Right renal cortex interstitium (tissue), 3 donors: ENCODE measurements at regions not wholly inside any gene's neighbourhood (a gene's known extent, or its start where the extent isn't known, plus 50 kb on each side); places are given as distances from the start of the nearest gene placed in this dataset.

Source experiments
- DNase-seq, 3 donors: peaks; one replicate each; pipeline ENCODE4 v3.0.0-alpha.2; 2013; ENCODE audit warnings: low read depth in 3 of 3, low spot score in 2 of 3

DNA sequence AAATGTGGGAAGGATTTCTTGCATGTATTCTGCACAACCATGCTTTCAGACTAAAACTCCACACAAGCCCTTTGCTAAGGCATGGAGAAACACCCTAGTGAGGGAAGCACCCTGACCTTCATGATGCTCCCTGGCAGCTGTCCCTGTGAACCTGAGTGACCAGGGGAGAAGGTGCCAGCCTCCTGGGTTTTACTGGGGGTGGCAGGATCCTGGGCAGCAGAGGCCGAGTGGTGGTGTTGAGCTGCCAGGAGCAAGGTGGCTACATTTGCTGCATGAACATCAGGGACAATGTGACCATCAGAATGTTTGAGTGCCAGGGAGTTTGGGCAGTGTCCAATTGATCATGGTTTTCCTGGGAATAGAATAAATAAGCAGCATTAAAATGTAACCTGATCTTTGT is 437.9 kb downstream of the TCERG1L start:
- DNase-seq: no peak

- DNase-seq: no peak
Observed at GRCh38 chr10:130875116-130875515, 436.4 kb downstream of the TCERG1L start.

DNA sequence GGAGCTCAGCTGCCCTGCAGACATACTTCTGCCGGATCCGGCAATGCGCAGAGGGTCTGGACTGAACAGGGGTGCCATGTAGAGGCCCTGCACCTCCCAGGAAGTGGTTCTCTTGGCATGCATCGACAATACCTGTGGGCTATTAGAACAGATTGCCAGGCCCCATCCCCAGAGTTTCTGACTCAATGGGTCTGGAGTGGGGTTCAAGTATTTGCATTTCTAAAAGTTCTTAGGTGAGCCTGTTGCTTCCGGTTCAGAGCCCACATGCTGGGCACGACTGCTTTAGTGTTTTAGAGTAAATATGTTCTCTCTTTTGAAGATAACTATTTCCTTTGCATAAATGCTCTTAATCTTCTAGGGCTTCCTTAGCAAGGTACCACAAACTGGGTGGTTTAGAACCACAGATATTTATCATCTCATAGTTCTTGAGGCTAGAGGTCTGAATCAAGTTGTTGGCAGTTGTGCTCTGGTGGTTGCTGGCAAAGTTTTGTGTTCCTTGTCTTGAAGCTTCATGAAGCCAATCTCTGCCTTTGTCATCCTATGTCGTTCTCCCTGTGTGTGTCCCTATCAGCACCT is 435.5 kb downstream of the TCERG1L start:
- DNase-seq: no peak

GRCh38 chr10:130877126-130877525 is 434.4 kb downstream of the TCERG1L start:
- no peak for DNase-seq

- no peak for DNase-seq
Observed at GRCh38 chr10:130878131-130878530, 433.4 kb downstream of the TCERG1L start.

- no peak for DNase-seq
Observed at GRCh38 chr10:130882906-130883305, 428.6 kb downstream of the TCERG1L start.

DNA sequence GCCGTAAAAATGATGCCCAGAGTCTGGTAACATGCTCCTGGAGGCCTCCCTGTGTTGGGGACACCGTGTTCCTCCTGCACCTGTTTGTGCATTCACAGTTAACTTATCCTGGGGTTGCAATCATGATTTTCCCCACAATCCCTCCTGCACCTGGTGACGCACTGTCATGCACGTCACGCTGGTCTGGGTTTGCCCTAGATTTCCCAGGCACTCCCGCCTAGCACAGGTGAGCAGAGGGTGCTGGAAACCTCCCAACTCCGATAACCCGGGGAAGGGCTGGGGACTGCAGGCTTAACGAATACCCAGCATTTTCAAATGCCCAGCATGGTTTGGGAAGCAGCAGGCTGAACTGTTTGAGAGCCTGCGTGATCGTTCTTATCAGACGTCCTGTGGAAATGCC is 427.1 kb downstream of the TCERG1L start:
- no peak for DNase-seq

DNA sequence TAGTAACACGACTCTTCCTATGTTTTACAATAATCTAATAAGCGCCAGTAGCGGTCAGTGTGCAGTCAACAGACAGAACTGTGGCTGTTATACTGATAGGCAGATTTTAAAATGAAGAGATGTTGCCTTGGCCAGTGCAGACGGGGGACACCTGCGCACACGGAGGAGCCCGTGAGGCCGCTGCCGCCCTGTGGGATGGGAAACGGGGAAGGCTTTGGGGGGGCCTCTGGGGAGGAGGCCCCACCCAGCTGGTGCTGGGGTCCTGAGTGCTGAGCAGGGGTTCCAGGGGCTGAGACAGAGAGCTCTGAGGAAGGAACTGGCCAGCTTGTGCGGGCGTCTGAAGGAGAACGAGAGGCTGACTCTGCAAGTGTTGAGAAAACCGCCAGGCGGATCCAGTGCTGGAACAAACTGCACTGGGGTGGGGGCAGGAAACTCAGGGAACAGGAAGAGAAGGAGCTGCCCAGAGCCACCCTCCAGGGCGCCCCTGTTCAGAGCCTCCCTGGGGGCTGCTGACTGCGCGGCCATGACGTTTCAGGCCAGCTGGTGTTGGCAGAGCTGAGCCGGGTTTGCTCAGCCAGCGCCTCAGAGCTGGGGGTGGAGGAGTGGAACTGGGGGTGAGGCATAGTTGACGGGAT is 426.4 kb downstream of the TCERG1L start:
- DNase-seq: no peak

GRCh38 chr10:130887170-130887569 is 424.4 kb downstream of the TCERG1L start:
- DNase-seq: no peak

- no peak for DNase-seq
Observed at GRCh38 chr10:130888493-130888892, 423.0 kb downstream of the TCERG1L start.

DNA sequence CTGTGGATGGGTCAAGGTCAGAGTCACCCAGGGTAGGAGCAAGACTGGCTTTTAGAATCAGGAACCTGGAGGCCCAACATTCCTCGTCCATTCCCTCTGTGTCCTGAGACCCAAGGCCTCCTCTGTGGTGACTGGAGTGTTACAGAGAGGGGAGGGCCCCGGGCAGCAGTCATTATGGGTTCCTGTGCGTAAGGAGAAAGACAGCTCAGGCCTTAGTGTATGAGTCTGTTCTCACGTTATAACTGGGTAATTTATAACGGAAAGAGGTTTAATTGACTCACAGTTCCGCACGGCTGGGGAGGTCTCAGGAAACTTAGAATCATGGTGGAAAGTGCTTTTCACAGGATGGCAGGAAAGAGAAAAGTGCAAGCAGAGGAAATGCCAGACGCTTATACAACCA is 422.3 kb downstream of the TCERG1L start:
- no peak for DNase-seq

- DNase-seq: no peak
Observed at GRCh38 chr10:130889780-130890179, 421.7 kb downstream of the TCERG1L start.

GRCh38 chr10:130891066-130891465 is 420.5 kb downstream of the TCERG1L start:
- DNase-seq: no peak

GRCh38 chr10:130894471-130894870 is 417.1 kb downstream of the TCERG1L start:
- no peak for DNase-seq

- no peak for DNase-seq
Observed at GRCh38 chr10:130895161-130895560, 416.4 kb downstream of the TCERG1L start.

DNA sequence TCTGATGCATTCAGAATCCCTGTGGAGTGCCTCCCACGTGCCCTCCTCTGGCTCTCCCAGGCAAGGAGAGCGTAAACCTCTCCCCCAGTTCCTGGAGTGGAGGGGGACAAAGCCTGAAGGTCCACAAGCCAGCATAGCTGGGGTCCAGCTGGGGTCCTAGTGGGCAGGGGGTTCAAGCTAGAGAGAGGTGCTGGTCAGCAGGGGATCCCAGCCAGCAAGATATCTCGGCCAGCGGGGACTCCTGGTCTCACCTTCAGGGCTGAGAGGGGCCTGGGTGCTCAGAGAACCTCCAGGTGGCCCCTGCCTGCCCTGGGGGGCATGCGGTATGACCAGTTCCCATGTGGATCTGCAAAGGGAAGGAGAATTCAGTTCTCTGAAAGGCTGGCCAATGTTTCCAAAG is 413.7 kb downstream of the TCERG1L start:
- no peak for DNase-seq

DNA sequence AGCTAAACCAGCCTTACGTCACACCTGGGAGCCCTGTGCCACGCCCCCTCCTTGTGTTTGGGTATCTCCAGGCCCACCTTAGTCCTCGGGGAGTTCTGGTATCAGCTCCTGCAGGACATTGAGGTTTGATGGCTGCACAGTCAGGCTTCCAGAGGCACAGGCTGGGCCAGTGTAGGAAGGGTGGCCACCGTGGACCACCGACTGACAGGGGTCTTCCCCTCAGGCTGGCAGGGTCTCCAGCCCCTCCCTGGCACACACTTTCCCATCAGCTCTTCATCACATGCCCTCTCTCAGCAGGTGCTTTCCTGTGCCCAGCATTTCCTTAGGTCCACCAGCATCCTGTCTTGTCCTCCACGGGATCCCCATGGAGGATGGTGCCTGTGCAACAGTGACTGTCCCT is 413.1 kb downstream of the TCERG1L start:
- no peak for DNase-seq

GRCh38 chr10:130899856-130900255 is 411.7 kb downstream of the TCERG1L start:
- DNase-seq: no peak

DNA sequence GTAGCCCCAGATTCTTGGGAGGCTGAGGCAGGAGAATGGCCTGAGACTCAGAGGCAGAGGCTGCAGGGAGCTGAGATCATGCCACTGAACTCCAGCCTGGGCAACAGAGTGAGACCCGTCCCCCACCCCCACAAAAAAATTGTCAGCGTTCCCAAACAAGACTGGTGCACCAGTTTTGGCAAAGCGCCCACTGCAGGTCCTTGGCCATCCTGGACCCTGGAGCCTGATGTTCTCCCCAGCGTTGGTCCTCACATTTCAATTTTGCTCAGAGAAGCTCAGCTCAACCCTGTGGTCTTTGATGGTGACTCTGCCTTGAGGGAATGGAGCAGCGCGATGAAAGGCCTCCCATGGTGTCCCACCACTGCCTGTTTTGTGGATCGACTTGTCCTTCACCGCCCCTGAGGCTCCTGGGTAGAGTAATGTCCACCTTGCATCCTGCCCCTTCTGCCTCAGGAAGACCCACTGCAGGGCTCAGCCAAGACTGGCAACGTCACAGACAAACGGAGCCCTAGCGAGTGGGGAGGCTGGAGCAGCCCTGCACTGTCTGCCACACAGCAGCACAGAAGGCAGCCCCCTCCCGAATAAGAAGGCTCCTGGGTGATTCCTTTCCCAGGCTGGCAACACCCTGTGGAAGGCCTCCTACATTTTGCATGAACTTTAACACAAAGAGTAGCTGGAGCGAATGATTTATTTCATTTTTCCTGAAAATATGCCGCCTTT is 410.9 kb downstream of the TCERG1L start:
- no peak for DNase-seq

- DNase-seq: no peak
Observed at GRCh38 chr10:130901311-130902165, 410.0 kb downstream of the TCERG1L start.

DNA sequence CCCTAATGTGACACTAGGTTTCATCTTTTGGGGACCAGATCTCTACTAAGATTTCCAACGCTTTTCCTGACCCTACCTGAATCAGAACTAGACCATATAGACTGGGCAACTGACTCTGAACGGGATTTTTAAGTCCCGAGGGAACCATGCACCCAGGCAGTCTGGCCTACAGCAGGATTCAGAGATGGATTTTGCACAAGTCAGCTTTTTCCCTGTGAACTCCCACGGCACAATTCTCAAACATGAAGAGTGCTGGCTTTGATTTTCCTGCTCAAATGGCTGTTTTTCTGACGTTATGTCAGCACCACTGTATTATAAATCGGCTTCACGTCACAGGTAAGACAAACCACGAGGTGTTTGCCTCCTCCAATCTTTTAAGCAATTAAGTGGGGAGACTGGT is 409.1 kb downstream of the TCERG1L start:
- no peak for DNase-seq
